Cardiac muscle cell (in vitro differentiated cells and primary cell): ENCODE measurements at regions not wholly inside any gene's neighbourhood (a gene's known extent, or its start where the extent isn't known, plus 50 kb on each side); places are given as distances from the start of the nearest gene placed in this dataset.

Experiments used
- DNase-seq, 2 donors: peaks; one replicate each; pipeline versions ENCODE4 v3.0.0 to v3.0.0-alpha.2; 2010 to 2017; ENCODE audit warnings: low read depth in 1 of 2, low spot score in 1 of 2
- H3K27ac ChIP-seq: fragments of 200-600 bp; sonication (generic); 2 replicates; pipeline ENCODE4 v1.5.1; 2016
- H3K27me3 ChIP-seq: fragments of 200-600 bp; sonication (generic); 2 replicates; pipeline ENCODE4 v1.6.0; 2016; ENCODE audit warnings: control low read depth
- H3K36me3 ChIP-seq: fragments of 200-600 bp; sonication (generic); 2 replicates; pipeline ENCODE4 v1.5.1; 2016; ENCODE audit warnings: control low read depth
- H3K4me1 ChIP-seq: fragments of 200-600 bp; sonication (generic); 2 replicates; pipeline ENCODE4 v1.8.1; 2017; ENCODE audit warnings: low read depth, mild to moderate bottlenecking, mixed run types
- H3K4me3 ChIP-seq: fragments of 200-600 bp; sonication (generic); 2 replicates; pipeline ENCODE4 v1.5.1; 2016; ENCODE audit warnings: mild to moderate bottlenecking
- H3K9me3 ChIP-seq: fragments of 200-600 bp; sonication (generic); 2 replicates; pipeline ENCODE4 v1.5.1; 2017; ENCODE audit warnings: low read depth, mild to moderate bottlenecking, control low read depth
- CTCF ChIP-seq: IDR thresholded peaks from 2 replicates; pipeline ENCODE4 v1.5.1; 2012; ENCODE audit warnings: low read depth, mild to moderate bottlenecking, low read length

GRCh38 chr1:188958461-188959115, 1519.1 kb downstream of the BRINP3 start:
- H3K9me3 ChIP-seq, result no peaks in the 10 kb centered on the region
- H3K27me3 ChIP-seq, result no peaks in the 10 kb centered on the region
- no peak overlapping the region for H3K27ac ChIP-seq
- H3K4me3 ChIP-seq, result no peak overlapping the region
- H3K36me3 ChIP-seq, result no peaks in the 10 kb centered on the region
- H3K4me1 ChIP-seq, result no peaks in the 10 kb centered on the region
- TF ChIP-seq CTCF, result no peak
- no peak for DNase-seq

- H3K36me3 ChIP-seq, result no peaks in the 10 kb centered on the region
- no peaks in the 10 kb centered on the region for H3K27me3 ChIP-seq
- no peak for TF ChIP-seq CTCF
- no peaks in the 10 kb centered on the region for H3K4me1 ChIP-seq
- H3K4me3 ChIP-seq, result no peak overlapping the region
- H3K27ac ChIP-seq, result no peak overlapping the region
- no peak for DNase-seq
- H3K9me3 ChIP-seq, result no peaks in the 10 kb centered on the region
Measured at GRCh38 chr1:188986745-188987417, 1490.8 kb downstream of the BRINP3 start.

GRCh38 chr1:188988589-188988988, 1489.1 kb downstream of the BRINP3 start:
- DNase-seq, result no peak
- Histone ChIP-seq H3K27ac (no peak overlapping the region), H3K4me3 (no peak overlapping the region), H3K36me3 (no peaks in the 10 kb centered on the region), H3K9me3 (no peaks in the 10 kb centered on the region), H3K27me3 (no peaks in the 10 kb centered on the region), H3K4me1 (no peaks in the 10 kb centered on the region)
- TF ChIP-seq CTCF, result no peak

- no peak for DNase-seq
- no peak for TF ChIP-seq CTCF
- H3K9me3 ChIP-seq, result no peaks in the 10 kb centered on the region
- no peak overlapping the region for H3K27ac ChIP-seq
- no peaks in the 10 kb centered on the region for H3K4me1 ChIP-seq
- no peaks in the 10 kb centered on the region for H3K27me3 ChIP-seq
- H3K4me3 ChIP-seq, result no peak overlapping the region
- no peaks in the 10 kb centered on the region for H3K36me3 ChIP-seq
Measured at GRCh38 chr1:188991221-188991930, 1486.3 kb downstream of the BRINP3 start.

- H3K27me3 ChIP-seq, result no peaks in the 10 kb centered on the region
- H3K36me3 ChIP-seq, result no peaks in the 10 kb centered on the region
- no peak for DNase-seq
- no peaks in the 10 kb centered on the region for H3K4me1 ChIP-seq
- no peaks in the 10 kb centered on the region for H3K9me3 ChIP-seq
- no peak for TF ChIP-seq CTCF
- H3K4me3 ChIP-seq, result no peak overlapping the region
- no peak overlapping the region for H3K27ac ChIP-seq
Measured at GRCh38 chr1:189007824-189008223, 1469.8 kb downstream of the BRINP3 start.
